Spleen (tissue), 7 donors: ENCODE measurements at regions not wholly inside any gene's neighbourhood (a gene's known extent, or its start where the extent isn't known, plus 50 kb on each side); places are given as distances from the start of the nearest gene placed in this dataset.

Source experiments
- CTCF ChIP-seq, 11 experiments: fragments of 200-600 bp in 7 of 11; fragments of 450-650 bp in 4 of 11; sonication (generic) in 4 of 11; IDR thresholded peaks in 8 of 11; conservative IDR thresholded peaks in 3 of 11; 1 replicate in 7 of 11; 2 replicates in 4 of 11; pipeline versions ENCODE4 v1.4.0 to v1.8.0; 2016 to 2021; ENCODE audit warnings: antibody characterized with exemption in 11 of 11, inconsistent platforms in 4 of 11, mild to moderate bottlenecking in 1 of 11
- POLR2A ChIP-seq, 3 donors: fragments of 450-650 bp; IDR thresholded peaks; one replicate each; pipeline ENCODE4 v1.5.1; 2017; ENCODE audit warnings: antibody characterized with exemption in 3 of 3, mild to moderate bottlenecking in 1 of 3
- POLR2AphosphoS5 ChIP-seq, 3 donors: sonication (generic); formaldehyde crosslinking; IDR thresholded peaks; one replicate each; pipeline ENCODE4 v1.5.1; 2017; ENCODE audit warnings: antibody characterized with exemption in 3 of 3
- donor health status: DM: no; HTN: no; CAD: no; lungs with moderate emphysema.
- donor health status: DM: no; HTN: no; CAD: no.
- donor health status: DM: no; HTN: no; CAD: no.

- TF ChIP-seq CTCF (IDR thresholded peaks at IDR 0.05 in 8 of 11, conservative IDR thresholded peaks at IDR 0.05 in 3 of 11) (no peak), POLR2AphosphoS5 (IDR thresholded peaks at IDR 0.05) (no peak), POLR2A (IDR thresholded peaks at IDR 0.05) (no peak)
These were observed 300.7 kb upstream of the CLINT1 start for GRCh38 chr5:158159621-158160020.
